GM15510 (cell line): ENCODE measurements at regions not wholly inside any gene's neighbourhood (a gene's known extent, or its start where the extent isn't known, plus 50 kb on each side); places are given as distances from the start of the nearest gene placed in this dataset.

Experiments used
- POLR2A ChIP-seq: IDR thresholded peaks from 3 replicates; pipeline ENCODE4 v1.6.1; 2011; ENCODE audit warnings: borderline replicate concordance; ENCODE audit not compliant: insufficient read length; ENCODE audit errors: extremely low read depth

DNA sequence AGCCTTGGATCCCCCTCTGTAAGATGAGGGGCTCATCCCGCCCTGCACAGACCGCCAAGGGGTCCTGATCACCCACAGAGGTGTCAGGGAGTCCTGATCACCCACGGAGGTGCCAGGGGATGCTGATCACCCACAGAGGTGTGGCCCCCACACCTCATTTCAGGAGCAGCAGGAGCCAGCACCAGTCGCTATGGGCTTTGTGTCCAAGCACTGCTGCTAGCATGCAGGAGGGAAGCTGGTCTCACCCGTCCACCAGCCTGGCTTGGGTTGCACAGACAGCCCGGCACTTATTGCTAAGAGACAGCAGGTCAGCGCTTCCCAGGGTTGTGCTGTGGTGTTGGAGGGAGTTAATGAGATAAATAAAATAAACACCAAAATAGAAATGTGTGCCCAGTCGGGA is 88.5 kb downstream of the ADRA2C start:
- TF ChIP-seq POLR2A, result no peak

DNA sequence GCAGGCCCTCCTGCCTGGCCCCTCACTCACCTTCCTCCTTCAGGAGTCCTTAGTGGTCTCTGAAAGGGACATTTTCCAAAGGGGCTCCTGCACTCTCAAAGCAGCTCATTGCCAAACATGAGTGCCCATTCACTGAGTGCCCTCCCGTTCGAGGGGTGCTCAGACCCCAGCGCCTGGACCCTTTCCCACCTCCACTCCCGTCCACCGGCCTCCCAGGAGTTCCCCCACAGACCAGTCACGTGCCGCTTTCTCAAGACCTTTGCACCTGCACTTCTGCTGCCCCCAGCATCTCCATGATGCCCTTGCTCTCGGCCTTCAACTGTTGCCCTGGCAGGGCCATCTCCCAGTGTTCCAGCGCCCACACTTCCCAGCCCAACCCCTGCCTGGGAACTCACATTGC is 89.5 kb downstream of the ADRA2C start:
- TF ChIP-seq POLR2A, result no peak

DNA sequence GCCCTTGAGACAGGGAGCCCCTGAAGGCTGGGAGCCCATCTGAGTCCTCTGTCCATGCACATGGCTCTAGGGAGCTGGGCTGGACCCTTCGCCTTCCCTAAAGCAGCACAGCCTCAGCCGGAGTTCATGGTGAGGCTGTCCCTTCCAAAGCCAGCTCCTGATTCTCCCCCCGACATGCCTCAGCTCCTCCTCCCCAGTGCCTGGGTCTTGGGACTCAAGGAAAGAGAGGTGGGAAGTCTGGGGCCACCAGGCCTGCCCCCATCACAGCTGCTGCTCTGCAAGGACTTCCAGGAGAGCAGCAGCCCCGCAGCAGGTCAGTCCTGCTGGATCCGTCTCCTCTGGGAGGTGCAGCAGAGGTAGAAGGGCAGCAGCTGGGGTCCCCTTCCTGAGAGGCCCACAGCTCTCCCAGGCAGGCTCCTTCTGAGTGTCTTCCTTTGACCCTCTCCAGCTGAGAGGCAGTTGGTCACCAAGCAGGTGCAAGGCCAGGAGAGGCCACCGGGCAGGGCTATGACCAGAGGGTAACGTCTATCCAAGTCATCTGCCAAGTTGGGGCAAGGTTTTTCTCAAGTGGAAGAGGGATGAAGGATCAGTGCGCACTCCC is 90.5 kb downstream of the ADRA2C start:
- TF ChIP-seq POLR2A, result no peak

DNA sequence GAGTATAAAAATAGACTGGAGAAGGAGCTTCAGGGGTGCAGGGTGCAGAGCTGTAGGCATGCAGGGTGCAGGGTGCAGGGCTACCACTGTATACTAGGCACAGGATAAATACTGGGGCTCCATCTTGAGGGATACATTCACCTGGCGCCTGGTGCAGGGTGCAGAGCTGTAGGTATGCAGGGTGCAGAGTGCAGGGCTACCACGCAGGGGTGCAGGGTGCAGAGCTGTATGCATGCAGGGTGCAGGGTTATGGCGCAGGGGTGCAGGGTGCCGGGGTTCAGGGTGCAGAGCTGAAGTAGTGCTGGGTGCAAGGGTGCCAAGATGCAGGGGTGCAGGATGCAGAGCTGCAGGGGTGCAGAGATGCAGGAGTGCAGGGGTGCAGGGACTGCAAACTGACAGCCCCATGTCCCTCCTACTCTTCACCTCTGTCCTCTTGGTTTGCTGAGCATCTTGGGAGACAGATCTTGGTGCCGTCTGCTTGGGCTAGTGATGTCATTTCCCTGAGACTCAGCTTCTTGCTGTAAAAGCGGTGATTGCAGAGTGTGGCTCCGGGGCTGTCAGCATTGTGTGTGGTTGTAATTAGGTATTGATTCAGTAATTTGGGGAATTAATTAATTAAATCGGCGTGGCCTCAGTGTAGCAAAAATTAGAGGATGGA is 91.2 kb downstream of the ADRA2C start:
- no peak for TF ChIP-seq POLR2A

DNA sequence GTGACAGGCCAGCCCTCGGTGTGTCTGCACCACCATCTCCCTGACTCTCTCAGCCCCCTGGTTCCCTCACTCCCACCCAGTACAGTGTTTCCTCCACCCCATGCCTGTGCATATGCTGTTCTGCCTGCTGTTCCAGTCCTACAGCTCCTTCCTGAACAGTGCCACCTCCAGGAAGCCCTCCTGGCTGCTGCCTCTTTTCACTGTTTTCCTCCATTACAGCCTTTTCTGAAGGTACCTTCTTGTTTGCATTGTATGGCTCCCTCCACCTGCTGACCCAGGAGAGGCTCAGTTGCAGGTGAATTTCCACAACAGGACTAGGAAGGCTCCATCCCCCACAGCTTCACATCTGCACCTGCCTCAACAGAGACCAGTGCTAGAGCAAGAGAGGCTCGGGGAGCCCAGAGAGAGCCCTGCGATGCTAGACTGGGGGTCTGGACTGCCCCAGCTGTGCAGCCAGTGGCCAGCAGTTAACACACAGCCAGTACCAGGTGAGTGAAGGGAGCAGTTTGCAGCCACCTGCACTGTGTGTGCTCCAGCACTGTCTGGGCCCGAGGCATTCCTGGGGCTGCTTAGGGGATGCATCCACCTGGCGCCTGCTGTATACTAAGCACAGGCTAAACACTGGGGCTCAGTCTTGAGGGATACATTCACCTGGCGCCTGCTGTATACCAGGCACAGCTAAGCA is 92.0 kb downstream of the ADRA2C start:
- TF ChIP-seq POLR2A, result no peak

DNA sequence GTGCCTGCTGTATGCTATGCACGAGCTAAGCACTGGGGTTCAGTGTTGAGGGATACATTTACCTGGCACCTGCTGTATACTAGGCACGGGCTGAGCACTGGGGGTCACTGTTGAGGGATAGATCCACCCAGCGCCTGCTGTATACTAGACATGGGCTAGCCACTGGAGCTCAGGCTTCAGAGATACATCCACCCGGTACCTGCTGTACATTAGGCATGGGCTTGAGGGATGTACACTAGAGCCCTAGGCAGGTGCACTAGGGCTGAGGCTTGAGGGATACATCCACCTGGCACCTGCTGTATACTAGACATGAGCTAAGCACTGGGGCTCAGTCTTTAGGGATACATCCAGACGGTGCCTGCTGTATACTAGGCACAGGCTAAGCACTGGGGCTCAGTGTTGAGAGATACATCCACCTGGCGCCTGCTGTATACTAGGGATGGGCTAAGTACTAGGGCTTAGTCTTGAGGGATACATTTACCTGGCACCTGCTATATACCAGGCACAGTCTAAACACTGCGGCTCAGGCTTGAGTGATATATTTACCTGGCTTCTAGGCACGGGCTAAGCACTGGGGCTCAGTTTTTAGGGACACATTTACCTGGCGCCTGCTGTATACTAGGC is 92.7 kb downstream of the ADRA2C start:
- TF ChIP-seq POLR2A, result no peak

DNA sequence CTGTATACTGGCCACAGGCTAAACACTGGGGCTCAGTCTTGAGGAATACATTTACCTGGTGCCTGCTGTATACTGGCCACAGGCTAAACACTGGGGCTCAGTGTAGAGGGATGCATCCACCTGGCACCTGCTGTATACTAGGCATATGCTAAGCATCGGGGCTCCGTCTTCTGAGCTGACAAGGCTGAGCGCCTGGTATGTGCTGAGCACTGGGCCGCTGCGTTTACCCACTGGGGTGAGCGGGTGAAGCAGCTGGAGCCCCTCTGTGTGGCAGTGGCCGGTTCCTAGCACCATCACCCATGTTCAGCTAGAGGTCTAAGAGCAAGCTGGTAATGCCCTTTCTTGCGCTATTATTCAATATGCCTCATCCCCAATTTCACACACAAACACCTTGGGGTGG is 93.4 kb downstream of the ADRA2C start:
- no peak for TF ChIP-seq POLR2A

DNA sequence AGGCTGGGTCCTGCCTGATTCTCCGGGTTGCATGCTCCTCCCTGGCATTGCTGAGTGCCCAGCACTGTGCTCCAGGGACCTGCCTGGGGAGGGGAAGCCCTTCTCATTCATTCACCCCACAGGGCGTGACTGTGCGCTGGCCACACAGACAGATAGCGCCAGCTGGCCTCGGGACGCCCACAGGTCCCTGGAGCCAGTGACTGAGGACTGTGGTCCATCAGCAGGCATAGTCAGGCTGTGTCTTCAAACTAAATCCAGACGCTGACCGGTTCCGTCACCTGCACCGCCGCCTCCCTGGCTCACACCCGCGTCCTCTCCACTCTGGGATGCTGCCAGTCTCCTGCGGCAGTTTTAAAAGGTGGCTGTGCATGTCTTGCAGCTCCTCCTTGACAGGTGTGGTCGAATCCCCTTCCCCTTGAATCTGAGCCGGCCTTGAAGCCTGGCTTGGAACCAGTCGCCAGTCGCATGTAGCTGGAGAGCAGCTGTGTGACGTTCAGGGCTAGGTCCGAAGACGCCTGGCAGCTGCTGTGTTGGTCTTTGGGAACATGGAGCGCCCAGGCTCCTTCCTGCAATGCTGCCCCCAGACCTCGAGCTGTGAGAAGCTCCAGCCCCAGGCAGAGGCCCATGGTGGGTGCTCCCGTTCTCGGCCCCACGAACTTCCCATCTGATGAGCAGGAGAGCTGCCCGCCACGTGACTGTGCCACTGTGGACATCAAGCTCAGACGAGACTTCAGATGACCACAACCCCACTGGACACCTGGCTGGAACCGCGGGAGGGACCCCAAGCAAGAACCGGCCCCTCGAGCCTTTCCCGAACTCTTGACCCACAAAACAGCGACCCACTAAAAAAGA is 94.1 kb downstream of the ADRA2C start:
- no peak for TF ChIP-seq POLR2A

DNA sequence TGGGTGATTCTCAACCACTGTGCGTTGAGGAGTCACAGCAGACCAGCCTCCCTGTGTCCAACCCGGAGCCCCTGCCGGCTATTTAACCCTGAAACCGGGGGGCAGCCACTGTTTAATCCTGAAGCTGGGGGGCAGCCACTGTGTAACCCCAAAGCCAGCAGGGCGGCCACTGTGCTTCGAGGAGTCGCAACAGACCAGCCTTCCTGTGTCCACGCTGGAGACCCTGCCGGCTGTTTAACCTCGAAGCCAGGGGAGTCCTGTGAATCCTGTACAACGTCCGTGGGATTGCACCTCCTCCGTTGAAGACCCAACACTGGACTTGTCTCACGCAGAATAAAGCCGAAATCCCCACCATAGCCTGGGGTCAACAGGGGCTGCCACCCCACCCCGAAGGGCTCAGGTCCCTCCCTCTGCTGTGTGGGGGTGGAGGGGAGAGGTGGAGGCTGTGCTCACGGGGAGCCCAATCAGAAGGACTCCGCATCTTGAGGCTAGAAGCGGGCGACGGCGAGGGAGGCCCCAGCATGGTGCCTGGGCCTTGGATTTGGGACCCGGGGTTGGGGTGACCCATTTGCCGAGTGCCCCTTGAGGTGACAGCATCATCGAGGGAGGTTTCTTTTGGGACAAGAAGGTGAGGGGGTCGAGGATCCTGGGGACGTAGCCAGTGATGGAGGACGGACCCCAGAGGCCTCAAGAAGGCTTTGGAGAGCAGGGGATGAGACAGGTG is 94.9 kb downstream of the ADRA2C start:
- no peak for TF ChIP-seq POLR2A

DNA sequence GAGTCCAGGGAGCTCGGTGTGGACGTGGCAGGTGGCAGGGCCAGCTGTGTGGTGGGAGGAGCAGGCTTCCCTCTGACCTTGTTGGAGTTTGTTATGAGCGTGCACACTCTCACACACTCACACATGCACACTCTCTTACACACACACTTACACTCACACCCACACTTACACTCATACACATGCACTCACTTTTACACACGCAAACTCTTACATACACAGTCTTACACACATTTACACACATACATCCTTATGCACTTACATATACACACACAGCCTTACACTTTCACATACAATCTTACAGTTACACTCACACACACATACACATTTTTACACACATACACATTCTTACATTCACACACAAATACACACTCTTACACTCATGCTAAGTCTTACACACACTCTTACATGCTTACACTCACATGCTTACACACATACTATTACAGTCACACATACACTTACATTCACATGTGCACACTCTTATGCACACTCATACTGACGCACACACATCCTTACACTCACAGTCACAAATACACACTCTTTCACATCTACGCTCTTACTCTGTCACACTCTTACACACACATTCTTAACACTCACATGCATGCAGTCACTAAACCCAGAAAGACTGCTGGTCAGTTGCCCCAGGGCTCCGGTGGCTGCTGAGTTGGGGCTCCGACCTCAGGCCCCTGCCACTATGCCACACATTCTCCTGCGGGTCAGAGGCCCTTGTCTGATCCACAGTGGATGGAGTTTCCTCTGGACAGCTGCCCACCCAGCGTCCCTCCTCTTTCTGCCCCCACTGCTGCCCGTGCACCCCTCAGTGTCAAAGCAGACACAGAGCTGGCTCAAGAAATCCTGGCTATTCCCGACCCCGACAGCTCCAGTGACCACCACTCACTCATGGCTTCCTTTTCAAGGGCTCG is 95.8 kb downstream of the ADRA2C start:
- TF ChIP-seq POLR2A, result no peak

DNA sequence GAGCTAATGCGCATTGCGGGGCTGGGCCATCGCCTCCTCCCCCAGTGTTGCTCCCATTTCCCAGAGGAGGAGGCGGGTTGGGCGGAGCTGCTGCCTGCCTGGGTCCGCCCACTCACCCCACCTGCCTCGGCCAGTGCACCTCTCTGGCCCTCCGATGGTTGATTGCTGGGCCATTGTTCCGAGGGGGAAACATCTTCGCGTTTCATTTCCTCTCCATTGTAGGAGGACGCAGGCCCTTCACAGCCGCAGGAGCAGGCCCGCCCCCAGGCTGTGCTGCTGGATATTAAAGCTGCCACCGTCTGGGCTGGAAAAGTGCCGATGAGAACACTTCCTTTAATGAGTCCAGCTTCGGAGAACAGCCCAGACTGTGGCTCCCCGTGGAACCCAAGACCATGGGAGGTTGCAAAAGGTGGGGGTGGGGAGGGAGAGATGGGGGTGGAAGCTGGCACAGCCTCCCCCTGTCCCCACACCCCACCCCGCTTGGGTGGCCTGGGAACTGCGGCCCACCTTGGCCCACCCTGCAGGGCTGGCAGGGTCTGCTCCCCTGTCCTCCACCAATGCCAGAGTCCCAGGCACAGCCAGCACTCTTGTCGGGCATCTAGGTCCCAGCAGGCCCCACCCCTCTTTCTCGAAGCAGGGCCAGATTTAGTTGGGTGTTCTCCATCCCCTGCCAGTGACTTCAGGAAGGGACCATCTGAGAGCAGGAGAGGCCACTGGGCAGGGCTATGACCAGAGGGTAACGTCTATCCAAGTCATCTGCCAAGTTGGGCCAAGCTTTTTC is 96.6 kb downstream of the ADRA2C start:
- TF ChIP-seq POLR2A, result no peak
